ENCODE measurements at regions not wholly inside any gene's neighbourhood (a gene's known extent, or its start where the extent isn't known, plus 50 kb on each side); places are given as distances from the start of the nearest gene placed in this dataset.

GRCh38 chr2:160784034-160784433, 290.4 kb upstream of the RBMS1 start:
- peak; percentile 16 for DNase-seq (ENCODE audit: low read depth)
- TF ChIP-seq CTCF (IDR thresholded peaks at IDR 0.05; ENCODE audit: insufficient read depth, low read length, severe bottlenecking) = no peak
- H3K36me3 ChIP-seq (ENCODE audit: control insufficient read depth, insufficient read depth, low read length) = no peaks in the 10 kb centered on the region
- H3K27me3 ChIP-seq (ENCODE audit: control insufficient read depth, insufficient read depth, low read length) = no peaks in the 10 kb centered on the region
- H3K4me3 ChIP-seq (ENCODE audit: low read depth, low read length) = no peak overlapping the region
- FAIRE-seq = no peak

DNA sequence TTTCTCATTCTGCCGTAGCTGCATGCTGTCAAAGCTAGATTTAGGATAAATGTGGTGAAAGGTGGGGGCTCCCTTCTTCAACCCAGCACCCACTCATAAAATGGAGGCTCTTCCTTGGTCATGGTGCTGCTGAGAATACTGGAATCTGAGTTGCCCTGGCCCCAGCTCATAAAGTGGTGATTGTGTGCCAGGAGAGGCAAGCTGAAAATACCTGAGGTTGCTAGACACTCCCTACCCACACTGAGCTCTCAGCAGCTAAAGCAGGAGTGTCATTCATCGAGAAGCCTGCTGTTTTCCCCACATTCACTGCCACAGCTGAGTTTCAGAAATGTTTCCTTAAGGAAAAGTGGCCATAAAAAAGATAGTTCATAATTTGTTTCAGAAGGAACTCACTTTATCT, 297.1 kb upstream of the RBMS1 start:
- H3K36me3 ChIP-seq (ENCODE audit: control insufficient read depth, insufficient read depth, low read length) = no peaks in the 10 kb centered on the region
- TF ChIP-seq CTCF (IDR thresholded peaks at IDR 0.05; ENCODE audit: insufficient read depth, low read length, severe bottlenecking) = no peak
- H3K4me3 ChIP-seq (ENCODE audit: low read depth, low read length) = no peak overlapping the region
- FAIRE-seq (no peak), DNase-seq (ENCODE audit: low read depth) (no peak)
- H3K27me3 ChIP-seq (ENCODE audit: control insufficient read depth, insufficient read depth, low read length) = no peaks in the 10 kb centered on the region

GRCh38 chr2:160791884-160792283, 298.3 kb upstream of the RBMS1 start:
- no peak overlapping the region for H3K4me3 ChIP-seq (ENCODE audit: low read depth, low read length)
- H3K27me3 ChIP-seq (ENCODE audit: control insufficient read depth, insufficient read depth, low read length) = no peaks in the 10 kb centered on the region
- no peak for TF ChIP-seq CTCF (IDR thresholded peaks at IDR 0.05; ENCODE audit: insufficient read depth, low read length, severe bottlenecking)
- DNase-seq (ENCODE audit: low read depth) (no peak), FAIRE-seq (no peak)
- H3K36me3 ChIP-seq (ENCODE audit: control insufficient read depth, insufficient read depth, low read length) = no peaks in the 10 kb centered on the region

GRCh38 chr2:160792837-160793236, 299.2 kb upstream of the RBMS1 start:
- DNase-seq (ENCODE audit: low read depth) (no peak), FAIRE-seq (no peak)
- TF ChIP-seq CTCF (IDR thresholded peaks at IDR 0.05; ENCODE audit: insufficient read depth, low read length, severe bottlenecking) = no peak
- Histone ChIP-seq H3K4me3 (ENCODE audit: low read depth, low read length) (no peak overlapping the region), H3K27me3 (ENCODE audit: control insufficient read depth, insufficient read depth, low read length) (no peaks in the 10 kb centered on the region), H3K36me3 (ENCODE audit: control insufficient read depth, insufficient read depth, low read length) (no peaks in the 10 kb centered on the region)

DNA sequence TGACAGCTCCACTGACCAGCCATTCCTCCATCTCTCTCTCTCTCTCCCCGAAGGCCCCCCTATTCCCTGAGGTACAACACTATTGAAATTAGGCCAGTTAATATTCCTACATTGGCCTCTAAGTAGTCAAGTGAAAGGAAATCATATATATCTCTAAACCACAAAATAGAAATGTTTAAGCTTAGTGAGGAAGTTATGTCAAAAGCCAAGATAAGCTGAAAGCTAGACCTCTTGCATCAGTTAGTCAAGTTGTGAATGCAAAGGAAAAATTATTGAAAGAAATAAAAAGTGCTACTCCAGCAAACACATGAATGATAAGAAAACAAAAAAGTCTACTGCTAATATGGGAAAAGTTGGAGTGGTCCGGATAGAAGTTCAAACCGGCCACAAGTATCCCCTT, 301.3 kb upstream of the RBMS1 start:
- Histone ChIP-seq H3K4me3 (ENCODE audit: low read depth, low read length) (no peak overlapping the region), H3K27me3 (ENCODE audit: control insufficient read depth, insufficient read depth, low read length) (no peaks in the 10 kb centered on the region), H3K36me3 (ENCODE audit: control insufficient read depth, insufficient read depth, low read length) (no peaks in the 10 kb centered on the region)
- DNase-seq (ENCODE audit: low read depth) = no peak
- TF ChIP-seq CTCF (IDR thresholded peaks at IDR 0.05; ENCODE audit: insufficient read depth, low read length, severe bottlenecking) = no peak
- no peak for FAIRE-seq

- H3K4me3 ChIP-seq (ENCODE audit: low read depth, low read length) = no peak overlapping the region
- FAIRE-seq = no peak
- H3K36me3 ChIP-seq (ENCODE audit: control insufficient read depth, insufficient read depth, low read length) = no peaks in the 10 kb centered on the region
- DNase-seq (ENCODE audit: low read depth) = no peak
- no peak for TF ChIP-seq CTCF (IDR thresholded peaks at IDR 0.05; ENCODE audit: insufficient read depth, low read length, severe bottlenecking)
- no peaks in the 10 kb centered on the region for H3K27me3 ChIP-seq (ENCODE audit: control insufficient read depth, insufficient read depth, low read length)
These were observed 310.3 kb upstream of the RBMS1 start for GRCh38 chr2:160803881-160804280.

Measured in bronchial epithelial cell (primary cell).